ENCODE measurements at regions not wholly inside any gene's neighbourhood (a gene's known extent, or its start where the extent isn't known, plus 50 kb on each side); places are given as distances from the start of the nearest gene placed in this dataset.
"Not testable (repeated sequence)": the region's sequence is repeated elsewhere in the genome, so short reads cannot be mapped to it uniquely, and the experiment has no call there.

DNA sequence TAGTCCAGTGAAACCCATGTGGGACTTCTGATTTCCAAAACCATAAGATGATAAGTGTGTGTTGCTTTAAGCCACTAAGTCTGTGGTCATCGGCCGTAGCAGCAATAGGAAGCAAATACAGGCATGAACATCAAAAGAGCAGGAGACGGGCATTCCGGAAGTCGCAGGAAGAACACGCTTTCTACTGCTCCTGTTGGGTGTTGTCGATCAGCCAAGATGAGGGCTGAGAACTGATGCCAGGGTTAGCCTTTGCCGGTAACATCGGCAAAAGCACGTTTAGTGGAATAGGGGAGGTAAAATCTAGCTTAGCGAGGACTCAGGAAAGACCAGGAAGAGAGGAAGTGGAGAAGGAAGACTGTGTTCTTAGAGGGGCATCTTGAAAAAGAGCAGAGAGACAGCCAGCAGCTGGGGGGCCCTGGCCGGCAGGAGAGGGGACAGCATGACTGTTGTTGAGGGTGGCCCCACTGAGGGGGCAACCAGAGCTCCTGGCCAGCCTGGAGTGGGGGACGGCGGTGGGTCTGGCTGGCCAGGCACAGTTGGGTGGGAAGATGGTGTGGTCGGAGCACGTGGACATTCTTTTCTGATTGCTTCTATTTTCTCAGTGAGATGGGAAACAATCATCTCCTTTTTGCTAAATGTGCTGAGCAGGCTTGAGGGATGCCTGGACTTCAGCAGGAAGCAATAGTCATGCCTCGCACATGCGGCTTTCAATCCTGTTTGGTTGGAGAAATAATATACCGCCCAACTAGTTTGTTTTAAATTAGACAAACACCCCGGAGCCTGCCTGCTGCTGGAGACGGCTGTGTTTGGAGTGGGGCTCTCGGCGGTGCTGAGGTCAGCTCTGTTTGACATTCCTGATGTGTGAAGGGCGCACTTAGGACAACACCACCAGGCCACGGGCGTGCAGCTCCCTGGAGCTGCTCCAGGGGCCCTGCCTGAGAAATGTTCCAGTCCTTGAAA lies 109.9 kb downstream of the METRNL start:
- no peak for TF ChIP-seq ZFX (IDR thresholded peaks at IDR 0.05)
- TF ChIP-seq, protein P1, sequence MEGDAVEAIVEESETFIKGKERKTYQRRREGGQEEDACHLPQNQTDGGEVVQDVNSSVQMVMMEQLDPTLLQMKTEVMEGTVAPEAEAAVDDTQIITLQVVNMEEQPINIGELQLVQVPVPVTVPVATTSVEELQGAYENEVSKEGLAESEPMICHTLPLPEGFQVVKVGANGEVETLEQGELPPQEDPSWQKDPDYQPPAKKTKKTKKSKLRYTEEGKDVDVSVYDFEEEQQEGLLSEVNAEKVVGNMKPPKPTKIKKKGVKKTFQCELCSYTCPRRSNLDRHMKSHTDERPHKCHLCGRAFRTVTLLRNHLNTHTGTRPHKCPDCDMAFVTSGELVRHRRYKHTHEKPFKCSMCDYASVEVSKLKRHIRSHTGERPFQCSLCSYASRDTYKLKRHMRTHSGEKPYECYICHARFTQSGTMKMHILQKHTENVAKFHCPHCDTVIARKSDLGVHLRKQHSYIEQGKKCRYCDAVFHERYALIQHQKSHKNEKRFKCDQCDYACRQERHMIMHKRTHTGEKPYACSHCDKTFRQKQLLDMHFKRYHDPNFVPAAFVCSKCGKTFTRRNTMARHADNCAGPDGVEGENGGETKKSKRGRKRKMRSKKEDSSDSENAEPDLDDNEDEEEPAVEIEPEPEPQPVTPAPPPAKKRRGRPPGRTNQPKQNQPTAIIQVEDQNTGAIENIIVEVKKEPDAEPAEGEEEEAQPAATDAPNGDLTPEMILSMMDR (conservative IDR thresholded peaks at IDR 0.05): no peak
- H3K27ac ChIP-seq: no peak overlapping the region

- TF ChIP-seq, protein P1 (conservative IDR thresholded peaks at IDR 0.05): no peak
- TF ChIP-seq ZFX (IDR thresholded peaks at IDR 0.05): no peak
- no peak overlapping the region for H3K27ac ChIP-seq
These were observed 110.6 kb downstream of the METRNL start for GRCh38 chr17:83190004-83190385.

- TF ChIP-seq ZFX (IDR thresholded peaks at IDR 0.05): no peak
- TF ChIP-seq, protein P1 (conservative IDR thresholded peaks at IDR 0.05): no peak
- H3K27ac ChIP-seq: no peak overlapping the region
These were observed 111.4 kb downstream of the METRNL start for GRCh38 chr17:83190601-83191387.

DNA sequence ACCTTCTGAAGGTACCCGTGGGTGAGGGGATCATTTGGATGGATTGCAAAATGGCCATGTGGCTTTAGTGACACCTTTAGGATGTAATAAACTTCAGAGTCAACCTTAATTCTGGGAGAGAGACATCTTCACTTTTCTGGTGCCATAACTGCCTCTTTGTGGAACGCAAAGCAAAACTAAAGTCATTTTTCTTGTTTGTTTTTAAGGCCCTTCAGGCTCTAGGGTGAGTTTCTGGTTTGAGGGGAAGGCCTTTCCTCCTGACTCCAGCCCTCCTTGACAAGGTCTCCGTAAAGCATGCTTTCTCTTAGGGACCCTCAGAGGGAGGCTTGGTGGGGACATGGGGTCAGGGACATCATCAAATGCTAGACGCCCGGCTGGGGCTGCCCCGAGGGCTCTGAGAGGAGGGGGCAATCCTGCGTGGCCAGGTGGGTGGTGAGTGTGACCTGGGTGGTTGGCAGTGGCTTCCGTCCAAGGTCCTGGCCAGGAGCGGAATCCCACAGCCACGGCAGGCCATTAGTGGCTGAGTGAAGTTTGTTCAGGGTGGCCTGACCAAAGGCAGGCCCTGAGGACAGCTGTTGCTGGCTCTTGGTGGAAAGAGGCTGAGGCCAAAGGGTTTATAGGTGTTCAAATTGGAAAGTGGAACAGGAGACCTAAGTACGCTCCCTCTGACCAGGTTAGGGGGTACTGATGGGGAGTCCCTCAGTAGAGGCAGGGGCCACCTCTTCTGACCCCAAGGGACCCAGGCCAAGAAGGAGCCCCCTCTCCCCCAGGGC lies 112.2 kb downstream of the METRNL start:
- TF ChIP-seq, protein P1 (conservative IDR thresholded peaks at IDR 0.05): no peak
- no peak for TF ChIP-seq ZFX (IDR thresholded peaks at IDR 0.05)
- no peak overlapping the region for H3K27ac ChIP-seq

GRCh38 chr17:83192161-83192788 lies 112.9 kb downstream of the METRNL start:
- no peak overlapping the region for H3K27ac ChIP-seq
- TF ChIP-seq, protein P1 (conservative IDR thresholded peaks at IDR 0.05): no peak
- TF ChIP-seq ZFX (IDR thresholded peaks at IDR 0.05): no peak

DNA sequence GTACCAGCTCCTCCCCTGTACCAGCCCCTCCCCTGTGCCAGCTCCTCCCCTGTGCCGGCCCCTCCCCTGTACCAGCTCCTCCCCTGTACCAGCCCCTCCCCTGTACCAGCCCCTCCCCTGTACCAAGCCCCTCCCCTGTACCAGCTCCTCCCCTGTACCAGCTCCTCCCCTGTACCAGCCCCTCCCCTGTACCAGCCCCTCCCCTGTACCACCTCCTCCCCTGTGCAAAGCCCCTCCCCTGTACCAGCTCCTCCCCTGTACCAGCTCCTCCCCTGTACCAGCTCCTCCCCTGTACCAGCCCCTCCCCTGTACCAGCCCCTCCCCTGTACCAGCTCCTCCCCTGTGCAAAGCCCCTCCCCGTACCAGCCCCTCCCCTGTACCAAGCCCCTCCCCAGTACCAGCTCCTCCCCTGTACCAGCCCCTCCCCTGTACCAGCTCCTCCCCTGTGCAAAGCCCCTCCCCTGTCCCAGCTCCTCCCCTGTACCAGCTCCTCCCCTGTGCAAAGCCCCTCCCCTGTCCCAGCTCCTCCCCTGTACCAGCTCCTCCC lies 113.5 kb downstream of the METRNL start:
- H3K27ac ChIP-seq: not testable (repeated sequence)
